Dendritic cell treated with granulocyte-macrophage colony-stimulating factor and Interleukin-4, amounts not matched to agents 40 ng/mL and 50 ng/mL, for 4 days (primary cell): ENCODE measurements at regions not wholly inside any gene's neighbourhood (a gene's known extent, or its start where the extent isn't known, plus 50 kb on each side); places are given as distances from the start of the nearest gene placed in this dataset.

ENCODE experiments used
- H3K27ac Mint-ChIP-seq: one replicate; pipeline ENCODE4 v1.8.0; 2022; ENCODE audit warnings: mild to moderate bottlenecking, mixed read lengths
- H3K27me3 Mint-ChIP-seq: one replicate; pipeline ENCODE4 v1.8.0; 2022; ENCODE audit warnings: mild to moderate bottlenecking, mixed read lengths
- H3K36me3 Mint-ChIP-seq: one replicate; pipeline ENCODE4 v1.8.0; 2022; ENCODE audit warnings: low read depth, mixed read lengths
- H3K4me1 Mint-ChIP-seq: one replicate; pipeline ENCODE4 v1.8.0; 2022; ENCODE audit warnings: low read depth, mixed read lengths
- H3K4me3 Mint-ChIP-seq: one replicate; pipeline ENCODE4 v1.8.0; 2022; ENCODE audit warnings: mild to moderate bottlenecking, moderate library complexity, mixed read lengths
- H3K9me3 Mint-ChIP-seq: one replicate; pipeline ENCODE4 v1.8.0; 2022; ENCODE audit warnings: mixed read lengths
- intact Hi-C: fragments of 100-400 bp; cut with micrococcal nuclease; formaldehyde crosslinking; loops from one replicate; pipeline ENCODE4 v1.15.0; 2022

GRCh38 chr14:101380512-101380911 is 180.8 kb upstream of the DIO3 start:
- Mint-ChIP-seq H3K36me3 (no peaks in the 10 kb centered on the region), H3K27me3 (peaks cover 3% of the 10 kb centered on the region), H3K4me3 (no peak overlapping the region), H3K9me3 (peaks cover 22% of the 10 kb centered on the region), H3K27ac (no peak overlapping the region), H3K4me1 (no peaks in the 10 kb centered on the region)
- intact Hi-C loops = no loop called here

- H3K4me3 Mint-ChIP-seq = no peak overlapping the region
- H3K36me3 Mint-ChIP-seq = no peaks in the 10 kb centered on the region
- H3K4me1 Mint-ChIP-seq = no peaks in the 10 kb centered on the region
These were observed 180.4 kb upstream of the DIO3 start for GRCh38 chr14:101380940-101381339.

GRCh38 chr14:101383737-101384338 is 177.5 kb upstream of the DIO3 start:
- intact Hi-C loops = no loop called here
- Mint-ChIP-seq H3K36me3 (no peaks in the 10 kb centered on the region), H3K27ac (no peak overlapping the region)

More at GRCh38 chr14:101380940-101381339, 180.4 kb upstream of the DIO3 start:
- Mint-ChIP-seq H3K27ac (no peak overlapping the region), H3K27me3 (peaks cover 3% of the 10 kb centered on the region), H3K9me3 (peaks cover 22% of the 10 kb centered on the region)
- intact Hi-C loops = no loop called here

GRCh38 chr14:101394374-101394773 is 166.9 kb upstream of the DIO3 start:
- intact Hi-C loops = no loop called here
- H3K9me3 Mint-ChIP-seq = peaks cover 14% of the 10 kb centered on the region
- no peaks in the 10 kb centered on the region for H3K4me1 Mint-ChIP-seq
- peaks cover 4% of the 10 kb centered on the region for H3K27me3 Mint-ChIP-seq
- H3K27ac Mint-ChIP-seq = no peak overlapping the region
- H3K4me3 Mint-ChIP-seq = no peak overlapping the region
- no peaks in the 10 kb centered on the region for H3K36me3 Mint-ChIP-seq

More at GRCh38 chr14:101383737-101384338, 177.5 kb upstream of the DIO3 start:
- peaks cover 22% of the 10 kb centered on the region for H3K9me3 Mint-ChIP-seq
- no peaks in the 10 kb centered on the region for H3K4me1 Mint-ChIP-seq
- H3K4me3 Mint-ChIP-seq = no peak overlapping the region
- H3K27me3 Mint-ChIP-seq = no peaks in the 10 kb centered on the region

- intact Hi-C loops = no loop called here
- no peak overlapping the region for H3K27ac Mint-ChIP-seq
- peaks cover 14% of the 10 kb centered on the region for H3K9me3 Mint-ChIP-seq
- H3K36me3 Mint-ChIP-seq = no peaks in the 10 kb centered on the region
- peaks cover 16% of the 10 kb centered on the region for H3K27me3 Mint-ChIP-seq
- H3K4me1 Mint-ChIP-seq = no peaks in the 10 kb centered on the region
- H3K4me3 Mint-ChIP-seq = no peak overlapping the region
These were observed 165.5 kb upstream of the DIO3 start for GRCh38 chr14:101395779-101396178.

GRCh38 chr14:101397206-101397605 is 164.1 kb upstream of the DIO3 start:
- Mint-ChIP-seq H3K36me3 (no peaks in the 10 kb centered on the region), H3K27ac (no peak overlapping the region), H3K9me3 (peaks cover 14% of the 10 kb centered on the region), H3K4me3 (no peak overlapping the region), H3K4me1 (no peaks in the 10 kb centered on the region), H3K27me3 (peaks cover 23% of the 10 kb centered on the region)
- intact Hi-C loops = no loop called here

- Mint-ChIP-seq H3K4me1 (no peaks in the 10 kb centered on the region), H3K9me3 (peaks cover 14% of the 10 kb centered on the region), H3K27ac (no peak overlapping the region), H3K27me3 (peaks cover 23% of the 10 kb centered on the region), H3K4me3 (no peak overlapping the region), H3K36me3 (no peaks in the 10 kb centered on the region)
- intact Hi-C loops = no loop called here
These were observed 163.3 kb upstream of the DIO3 start for GRCh38 chr14:101398011-101398410.

- no peak overlapping the region for H3K27ac Mint-ChIP-seq
- H3K9me3 Mint-ChIP-seq = peaks cover 4% of the 10 kb centered on the region
- H3K27me3 Mint-ChIP-seq = peaks cover 26% of the 10 kb centered on the region
- no peaks in the 10 kb centered on the region for H3K4me1 Mint-ChIP-seq
- no peak overlapping the region for H3K4me3 Mint-ChIP-seq
- H3K36me3 Mint-ChIP-seq = no peaks in the 10 kb centered on the region
- intact Hi-C loops = no loop called here
These were observed 161.4 kb upstream of the DIO3 start for GRCh38 chr14:101399737-101400517.

GRCh38 chr14:101400830-101401229 is 160.5 kb upstream of the DIO3 start:
- intact Hi-C loops = no loop called here
- no peaks in the 10 kb centered on the region for H3K9me3 Mint-ChIP-seq
- no peaks in the 10 kb centered on the region for H3K4me1 Mint-ChIP-seq
- H3K27ac Mint-ChIP-seq = no peak overlapping the region
- H3K4me3 Mint-ChIP-seq = no peak overlapping the region
- H3K27me3 Mint-ChIP-seq = peaks cover 26% of the 10 kb centered on the region
- H3K36me3 Mint-ChIP-seq = no peaks in the 10 kb centered on the region

GRCh38 chr14:101402936-101403660 is 158.2 kb upstream of the DIO3 start:
- Mint-ChIP-seq H3K27ac (no peak overlapping the region), H3K4me3 (no peak overlapping the region), H3K27me3 (peaks cover 23% of the 10 kb centered on the region), H3K9me3 (no peaks in the 10 kb centered on the region), H3K36me3 (no peaks in the 10 kb centered on the region), H3K4me1 (no peaks in the 10 kb centered on the region)
- intact Hi-C loops = no loop called here

GRCh38 chr14:101404426-101405170 is 156.7 kb upstream of the DIO3 start:
- Mint-ChIP-seq H3K36me3 (no peaks in the 10 kb centered on the region), H3K27ac (no peak overlapping the region), H3K4me3 (no peak overlapping the region), H3K9me3 (no peaks in the 10 kb centered on the region), H3K4me1 (no peaks in the 10 kb centered on the region), H3K27me3 (peaks cover 21% of the 10 kb centered on the region)
- intact Hi-C loops = no loop called here

GRCh38 chr14:101405171-101405883 is 156.0 kb upstream of the DIO3 start:
- peaks cover 16% of the 10 kb centered on the region for H3K27me3 Mint-ChIP-seq
- H3K27ac Mint-ChIP-seq = no peak overlapping the region
- intact Hi-C loops = no loop called here
- no peak overlapping the region for H3K4me3 Mint-ChIP-seq
- H3K36me3 Mint-ChIP-seq = no peaks in the 10 kb centered on the region
- H3K4me1 Mint-ChIP-seq = no peaks in the 10 kb centered on the region
- H3K9me3 Mint-ChIP-seq = no peaks in the 10 kb centered on the region

GRCh38 chr14:101406921-101407320 is 154.4 kb upstream of the DIO3 start:
- Mint-ChIP-seq H3K36me3 (no peaks in the 10 kb centered on the region), H3K4me3 (no peak overlapping the region), H3K27ac (no peak overlapping the region), H3K9me3 (no peaks in the 10 kb centered on the region), H3K27me3 (peaks cover 2% of the 10 kb centered on the region), H3K4me1 (no peaks in the 10 kb centered on the region)
- intact Hi-C loops = no loop called here
